ENCODE measurements at regions not wholly inside any gene's neighbourhood (a gene's known extent, or its start where the extent isn't known, plus 50 kb on each side); places are given as distances from the start of the nearest gene placed in this dataset.

- TF ChIP-seq, protein P1, sequence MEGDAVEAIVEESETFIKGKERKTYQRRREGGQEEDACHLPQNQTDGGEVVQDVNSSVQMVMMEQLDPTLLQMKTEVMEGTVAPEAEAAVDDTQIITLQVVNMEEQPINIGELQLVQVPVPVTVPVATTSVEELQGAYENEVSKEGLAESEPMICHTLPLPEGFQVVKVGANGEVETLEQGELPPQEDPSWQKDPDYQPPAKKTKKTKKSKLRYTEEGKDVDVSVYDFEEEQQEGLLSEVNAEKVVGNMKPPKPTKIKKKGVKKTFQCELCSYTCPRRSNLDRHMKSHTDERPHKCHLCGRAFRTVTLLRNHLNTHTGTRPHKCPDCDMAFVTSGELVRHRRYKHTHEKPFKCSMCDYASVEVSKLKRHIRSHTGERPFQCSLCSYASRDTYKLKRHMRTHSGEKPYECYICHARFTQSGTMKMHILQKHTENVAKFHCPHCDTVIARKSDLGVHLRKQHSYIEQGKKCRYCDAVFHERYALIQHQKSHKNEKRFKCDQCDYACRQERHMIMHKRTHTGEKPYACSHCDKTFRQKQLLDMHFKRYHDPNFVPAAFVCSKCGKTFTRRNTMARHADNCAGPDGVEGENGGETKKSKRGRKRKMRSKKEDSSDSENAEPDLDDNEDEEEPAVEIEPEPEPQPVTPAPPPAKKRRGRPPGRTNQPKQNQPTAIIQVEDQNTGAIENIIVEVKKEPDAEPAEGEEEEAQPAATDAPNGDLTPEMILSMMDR (conservative IDR thresholded peaks at IDR 0.05; ENCODE audit: low read depth, low read length) = no peak
- no peak for TF ChIP-seq EZH2 (IDR thresholded peaks at IDR 0.05; ENCODE audit: borderline replicate concordance, low read depth, low read length, poor library complexity, severe bottlenecking)
Observed at GRCh38 chr10:98328640-98329039, 60.6 kb upstream of the LOXL4 start.
